ENCODE measurements at regions not wholly inside any gene's neighbourhood (a gene's known extent, or its start where the extent isn't known, plus 50 kb on each side); places are given as distances from the start of the nearest gene placed in this dataset.

GRCh38 chr4:65046192-65047133 lies 623.8 kb downstream of the EPHA5 start:
- Histone ChIP-seq H3K79me2 (replicated peaks; ENCODE audit: insufficient read depth) (no peaks in the 10 kb centered on the region), H3K4me1 (ENCODE audit: insufficient read depth) (peaks cover 4% of the 10 kb centered on the region; the same call in 1 of the 2 replicates), H3F3A (replicated peaks; ENCODE audit: low read depth) (no peaks in the 10 kb centered on the region), H2AFZ (no peak overlapping the region), H3K36me3 (ENCODE audit: insufficient read depth) (no peaks in the 10 kb centered on the region), H3K4me2 (no peak overlapping the region), H3K4me3 (no peak overlapping the region), H3K27ac (ENCODE audit: low read depth) (no peak overlapping the region), H3K9me2 (ENCODE audit: insufficient read depth) (no peaks in the 10 kb centered on the region), H4K20me1 (replicated peaks; ENCODE audit: insufficient read depth) (no peaks in the 10 kb centered on the region), H3K27me3 (ENCODE audit: insufficient read depth) (no peaks in the 10 kb centered on the region)
- H3K9me3 Mint-ChIP-seq, result no peaks in the 10 kb centered on the region
- no peak overlapping the region for H3K4me3 Mint-ChIP-seq
- H3K36me3 Mint-ChIP-seq (ENCODE audit: low read depth), result no peaks in the 10 kb centered on the region
- peak; percentile 28; the same call in 1 of the 3 replicates for ATAC-seq
- no peak for TF ChIP-seq ETS1 (IDR thresholded peaks at IDR 0.05)
- TF ChIP-seq STAT1 (IDR thresholded peaks at IDR 0.05; ENCODE audit: unreplicated experiment), result no peak
- TF ChIP-seq ZNF462 (CRISPR knock-in tag; IDR thresholded peaks at IDR 0.05), result no peak
- no peak for TF ChIP-seq ZNF114 (CRISPR knock-in tag; IDR thresholded peaks at IDR 0.05)
- no peak for TF ChIP-seq POLR2AphosphoS5 (IDR thresholded peaks at IDR 0.05; ENCODE audit: low read depth)
- TF ChIP-seq NANOG (IDR thresholded peaks at IDR 0.05; ENCODE audit: borderline replicate concordance), result no peak
- TF ChIP-seq CTCF (conservative IDR thresholded peaks at IDR 0.05; ENCODE audit: low read depth in 2 of 2), result no peak
- no peak for TF ChIP-seq EZH2phosphoT487 (IDR thresholded peaks at IDR 0.05; ENCODE audit: unreplicated experiment)
- no peak for TF ChIP-seq ZNF331 (CRISPR knock-in tag; IDR thresholded peaks at IDR 0.05; ENCODE audit: low read depth)
- H3K4me1 Mint-ChIP-seq, result peaks cover 4% of the 10 kb centered on the region; the same call in 2 of the 3 replicates
- peak overlapping the region; percentile 5; the same call in 1 of the 2 replicates for H3K27ac Mint-ChIP-seq
- no peak for DNase-seq (ENCODE audit: low spot score)
- peaks cover 3% of the 10 kb centered on the region for H3K27me3 Mint-ChIP-seq (ENCODE audit: insufficient read depth, low read depth, poor library complexity)

All from GM23338 (cell line).